ENCODE measurements at regions not wholly inside any gene's neighbourhood (a gene's known extent, or its start where the extent isn't known, plus 50 kb on each side); places are given as distances from the start of the nearest gene placed in this dataset.

- WGBS, result 98% methylated on average over 1 of the region's 1 CpG
These were observed 673.9 kb upstream of the ACVR2A start for GRCh38 chr2:147170932-147171331.

DNA sequence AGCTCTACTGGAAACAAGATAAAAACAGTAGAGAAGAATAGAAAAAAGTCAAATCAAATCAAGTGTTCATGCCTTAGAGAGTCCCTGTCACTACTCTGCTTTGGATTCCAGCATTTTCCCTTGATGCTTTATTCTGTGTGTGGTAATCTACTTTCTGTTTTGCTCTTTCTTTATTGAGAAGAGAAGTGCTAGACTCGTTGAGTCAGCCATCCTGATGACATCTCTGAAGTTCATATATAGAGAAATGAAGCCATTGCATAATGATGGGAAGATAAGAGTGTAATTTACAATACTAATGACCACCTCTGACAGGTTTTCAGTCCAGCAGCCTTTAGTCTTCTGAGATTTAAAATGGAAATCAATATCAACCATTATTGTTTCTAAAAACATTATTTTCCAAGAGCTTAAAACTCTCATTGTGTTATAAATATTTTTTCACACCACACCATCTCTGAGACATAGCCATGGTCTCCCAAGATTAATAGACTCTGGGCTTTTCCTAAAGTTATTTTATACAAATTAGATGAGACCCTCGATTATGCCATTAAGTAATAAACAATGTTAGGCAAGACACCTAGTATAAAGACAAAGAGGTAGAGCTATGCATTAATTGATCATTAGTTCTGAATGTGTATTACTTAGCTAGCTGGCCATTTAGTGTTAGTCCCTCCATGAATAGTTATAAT is 679.0 kb upstream of the ACVR2A start:
- no peak overlapping the region for H3K4me3 ChIP-seq
- H3K9me3 ChIP-seq, result no peaks in the 10 kb centered on the region
- DNase-seq (ENCODE audit: low spot score in 2 of 2), result no peak
- H3K4me1 ChIP-seq, result no peaks in the 10 kb centered on the region
- H3K27ac ChIP-seq, result no peak overlapping the region
- no peaks in the 10 kb centered on the region for H3K36me3 ChIP-seq
- H3K27me3 ChIP-seq, result no peaks in the 10 kb centered on the region
- WGBS, result 65% methylated on average over 2 of the region's 2 CpGs
- TF ChIP-seq EP300 (IDR thresholded peaks at IDR 0.05) (no peak), POLR2A (IDR thresholded peaks at IDR 0.05) (no peak), CTCF (IDR thresholded peaks at IDR 0.05) (no peak), POLR2AphosphoS5 (IDR thresholded peaks at IDR 0.05) (no peak)

More at GRCh38 chr2:147170932-147171331, 673.9 kb upstream of the ACVR2A start:
- Histone ChIP-seq H3K27ac (no peak overlapping the region), H3K36me3 (no peaks in the 10 kb centered on the region), H3K9me3 (no peaks in the 10 kb centered on the region), H3K27me3 (no peaks in the 10 kb centered on the region), H3K4me1 (peaks cover 19% of the 10 kb centered on the region), H3K4me3 (no peak overlapping the region)
- no peak for DNase-seq (ENCODE audit: low spot score in 2 of 2)
- TF ChIP-seq CTCF (IDR thresholded peaks at IDR 0.05), result no peak
- no peak for TF ChIP-seq EP300 (IDR thresholded peaks at IDR 0.05)

- no peaks in the 10 kb centered on the region for H3K36me3 ChIP-seq
- no peaks in the 10 kb centered on the region for H3K4me1 ChIP-seq
- H3K27ac ChIP-seq, result no peak overlapping the region
- 100% methylated on average over 3 of the region's 4 CpGs for WGBS
- no peak overlapping the region for H3K4me3 ChIP-seq
- no peaks in the 10 kb centered on the region for H3K27me3 ChIP-seq
- DNase-seq (ENCODE audit: low spot score in 2 of 2), result no peak
- no peaks in the 10 kb centered on the region for H3K9me3 ChIP-seq
- TF ChIP-seq POLR2A (IDR thresholded peaks at IDR 0.05) (no peak), POLR2AphosphoS5 (IDR thresholded peaks at IDR 0.05) (no peak), EP300 (IDR thresholded peaks at IDR 0.05) (no peak), CTCF (IDR thresholded peaks at IDR 0.05) (no peak)
These were observed 680.3 kb upstream of the ACVR2A start for GRCh38 chr2:147164563-147164962.

DNA sequence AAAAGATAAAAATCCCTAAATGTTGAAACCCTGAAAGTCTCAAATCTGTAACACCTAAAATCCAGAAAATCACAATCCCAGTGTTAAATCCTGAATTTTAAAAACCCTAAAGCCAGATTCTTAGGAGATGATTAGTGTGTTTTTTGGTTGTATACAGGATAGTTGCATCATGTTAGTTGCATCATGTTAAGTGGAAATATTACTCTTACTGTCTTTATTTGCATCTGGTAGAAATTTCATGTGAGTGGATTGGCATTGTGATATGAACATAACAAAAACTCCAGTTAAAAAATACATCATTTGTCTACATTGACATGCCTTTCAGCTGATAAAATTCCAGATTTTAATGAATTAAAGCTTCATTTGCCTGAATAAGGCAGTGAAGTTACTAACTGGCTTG is 683.1 kb upstream of the ACVR2A start:
- H3K27me3 ChIP-seq, result no peaks in the 10 kb centered on the region
- no peaks in the 10 kb centered on the region for H3K36me3 ChIP-seq
- DNase-seq (ENCODE audit: low spot score in 2 of 2), result no peak
- no peaks in the 10 kb centered on the region for H3K9me3 ChIP-seq
- H3K4me1 ChIP-seq, result no peaks in the 10 kb centered on the region
- H3K4me3 ChIP-seq, result no peak overlapping the region
- H3K27ac ChIP-seq, result no peak overlapping the region
- TF ChIP-seq POLR2AphosphoS5 (IDR thresholded peaks at IDR 0.05) (no peak), CTCF (IDR thresholded peaks at IDR 0.05) (no peak), EP300 (IDR thresholded peaks at IDR 0.05) (no peak), POLR2A (IDR thresholded peaks at IDR 0.05) (no peak)

- WGBS, result 81% methylated on average over 3 of the region's 3 CpGs
- H3K4me1 ChIP-seq, result no peaks in the 10 kb centered on the region
- no peak overlapping the region for H3K4me3 ChIP-seq
- no peaks in the 10 kb centered on the region for H3K36me3 ChIP-seq
- H3K27me3 ChIP-seq, result no peaks in the 10 kb centered on the region
- H3K9me3 ChIP-seq, result no peaks in the 10 kb centered on the region
- no peak overlapping the region for H3K27ac ChIP-seq
- TF ChIP-seq POLR2AphosphoS5 (IDR thresholded peaks at IDR 0.05) (no peak), CTCF (IDR thresholded peaks at IDR 0.05) (no peak), POLR2A (IDR thresholded peaks at IDR 0.05) (no peak), EP300 (IDR thresholded peaks at IDR 0.05) (no peak)
- DNase-seq (ENCODE audit: low spot score in 2 of 2), result no peak
These were observed 687.9 kb upstream of the ACVR2A start for GRCh38 chr2:147156970-147157369.

Data from suprapubic skin (tissue), 4 donors.